Panc1 (cell line): ENCODE measurements at regions not wholly inside any gene's neighbourhood (a gene's known extent, or its start where the extent isn't known, plus 50 kb on each side); places are given as distances from the start of the nearest gene placed in this dataset.

Source experiments
- ATAC-seq: fragments of 200-7000 bp; cut with Tn5 transposase; 2 replicates; pipeline ENCODE4 v1.9.1; 2020; ENCODE audit warnings: mild to moderate bottlenecking, moderate library complexity
- BruUV-seq: library from RNA; stranded (reverse); fragments of 400-500 nt; replicated peaks from 2 replicates; lab custom pipeline; 2021; lab: Mats Ljungman, UMichigan
- CTCF ChIA-PET: fragments of 300-600 bp; sonication (Branson Sonifier 250); formaldehyde crosslinking; loops from one replicate; lab custom pipeline; 2022; ENCODE audit warnings: antibody characterized with exemption; lab: Charles Lee
- POLR2A ChIA-PET: fragments of 300-600 bp; sonication (Branson Sonifier 250); formaldehyde crosslinking; loops from one replicate; lab custom pipeline; 2022; ENCODE audit warnings: antibody characterized with exemption; lab: Charles Lee
- DNase-seq: peaks from one replicate; pipeline ENCODE4 v3.0.0-alpha.2; 2010; ENCODE audit warnings: low read depth, low spot score
- H3K27ac ChIP-seq: 2 replicates; pipeline ENCODE4 v1.5.1; 2011; ENCODE audit warnings: mild to moderate bottlenecking, low read length, inconsistent platforms
- H3K27me3 ChIP-seq: fragments of 200-500 bp; sonication (Bioruptor generic); 2 replicates; pipeline ENCODE4 v1.6.0; 2014; ENCODE audit warnings: low read length, inconsistent platforms; ENCODE audit not compliant: control insufficient read depth, insufficient read depth
- H3K36me3 ChIP-seq: fragments of 200-500 bp; sonication (Bioruptor generic); 2 replicates; pipeline ENCODE4 v1.5.1; 2014; ENCODE audit warnings: inconsistent platforms, mild to moderate bottlenecking, low read length, moderate library complexity; ENCODE audit not compliant: control insufficient read depth, insufficient read depth
- H3K4me1 ChIP-seq: 2 replicates; pipeline ENCODE4 v1.5.1; 2011; ENCODE audit warnings: inconsistent platforms, mild to moderate bottlenecking, low read length, moderate library complexity; ENCODE audit not compliant: control insufficient read depth, insufficient read depth
- H3K4me3 ChIP-seq, 2 experiments: 2 replicates each; pipeline ENCODE4 v1.5.1; 2011 to 2012; ENCODE audit warnings: low read depth in 2 of 2, low read length in 2 of 2, mild to moderate bottlenecking in 2 of 2, inconsistent platforms in 1 of 2, moderate library complexity in 1 of 2
- H3K9me3 ChIP-seq: fragments of 200-500 bp; sonication (Bioruptor generic); 2 replicates; pipeline ENCODE4 v1.5.1; 2014; ENCODE audit warnings: low read depth, mild to moderate bottlenecking, inconsistent platforms, low read length, moderate library complexity; ENCODE audit not compliant: control insufficient read depth, insufficient read depth
- POLR2AphosphoS5 ChIP-seq: IDR thresholded peaks from 2 replicates; pipeline ENCODE4 v1.6.1; 2012; ENCODE audit warnings: mild to moderate bottlenecking, low read depth, low read length, moderate library complexity
- SIN3A ChIP-seq: IDR thresholded peaks from 2 replicates; pipeline ENCODE4 v1.6.1; 2012; ENCODE audit warnings: low read depth, mild to moderate bottlenecking, low read length, moderate library complexity, borderline replicate concordance; ENCODE audit not compliant: insufficient read depth
- TCF7L2 ChIP-seq: IDR thresholded peaks from 2 replicates; pipeline ENCODE4 v1.6.1; 2011; ENCODE audit warnings: mild to moderate bottlenecking, low read depth, low read length, inconsistent platforms
- in situ Hi-C: cut with HindIII; loops from 2 replicates; pipeline ENCODE4 v1.10.0; 2016; ENCODE audit warnings: low sequenced_read_pairs, low pct_unique_long_range_greater_than_20kb
- intact Hi-C: fragments of 100-400 bp; cut with micrococcal nuclease; formaldehyde crosslinking; loops from one replicate; pipeline ENCODE4 v1.10.0; 2022; ENCODE audit not compliant: unreplicated experiment
- TF ChIP-seq, protein P1 (sequence below): fragments of 450-650 bp; IDR thresholded peaks from 2 replicates; pipeline ENCODE4 v1.5.1; 2017; ENCODE audit warnings: mild to moderate bottlenecking
- TF ChIP-seq, protein P2 (sequence below), 2 experiments: IDR thresholded peaks; 2 replicates each; pipeline ENCODE4 v1.6.1; 2011 to 2012; ENCODE audit warnings: low read depth in 2 of 2, control low read depth in 1 of 2, low read length in 1 of 2, mild to moderate bottlenecking in 1 of 2, moderate library complexity in 1 of 2; ENCODE audit not compliant: insufficient read depth in 1 of 2

DNA sequence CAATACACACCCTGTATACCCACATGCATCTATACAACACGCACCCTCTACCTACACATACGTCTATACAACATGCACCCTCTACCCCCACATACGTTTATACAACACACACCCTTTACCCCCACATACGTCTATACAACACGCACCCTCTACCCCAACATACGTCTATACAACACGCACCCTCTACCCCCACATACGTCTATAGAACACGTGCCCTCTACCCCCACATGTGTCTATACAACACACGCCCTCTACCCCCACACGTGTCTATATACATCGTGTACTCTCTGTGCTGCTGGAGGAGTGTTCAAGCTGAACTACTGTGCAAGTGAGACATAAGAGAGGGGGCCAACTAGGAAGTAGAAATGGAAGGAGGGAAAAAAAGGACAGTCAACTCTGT is 621.7 kb upstream of the HS6ST1 start:
- DNase-seq = no peak
- ChIA-PET CTCF (no interaction called here), POLR2A (no interaction called here)
- Histone ChIP-seq H3K4me3 (no peak overlapping the region), H3K9me3 (no peaks in the 10 kb centered on the region), H3K27ac (no peak overlapping the region), H3K27me3 (no peaks in the 10 kb centered on the region), H3K4me1 (no peaks in the 10 kb centered on the region), H3K36me3 (no peaks in the 10 kb centered on the region)
- in situ Hi-C loops (no loop called here), intact Hi-C loops (no loop called here)
- ATAC-seq = no peak
- no TSS peak for BruUV-seq
- TF ChIP-seq POLR2AphosphoS5 (no peak), SIN3A (no peak), TCF7L2 (no peak)
- TF ChIP-seq, protein P1, sequence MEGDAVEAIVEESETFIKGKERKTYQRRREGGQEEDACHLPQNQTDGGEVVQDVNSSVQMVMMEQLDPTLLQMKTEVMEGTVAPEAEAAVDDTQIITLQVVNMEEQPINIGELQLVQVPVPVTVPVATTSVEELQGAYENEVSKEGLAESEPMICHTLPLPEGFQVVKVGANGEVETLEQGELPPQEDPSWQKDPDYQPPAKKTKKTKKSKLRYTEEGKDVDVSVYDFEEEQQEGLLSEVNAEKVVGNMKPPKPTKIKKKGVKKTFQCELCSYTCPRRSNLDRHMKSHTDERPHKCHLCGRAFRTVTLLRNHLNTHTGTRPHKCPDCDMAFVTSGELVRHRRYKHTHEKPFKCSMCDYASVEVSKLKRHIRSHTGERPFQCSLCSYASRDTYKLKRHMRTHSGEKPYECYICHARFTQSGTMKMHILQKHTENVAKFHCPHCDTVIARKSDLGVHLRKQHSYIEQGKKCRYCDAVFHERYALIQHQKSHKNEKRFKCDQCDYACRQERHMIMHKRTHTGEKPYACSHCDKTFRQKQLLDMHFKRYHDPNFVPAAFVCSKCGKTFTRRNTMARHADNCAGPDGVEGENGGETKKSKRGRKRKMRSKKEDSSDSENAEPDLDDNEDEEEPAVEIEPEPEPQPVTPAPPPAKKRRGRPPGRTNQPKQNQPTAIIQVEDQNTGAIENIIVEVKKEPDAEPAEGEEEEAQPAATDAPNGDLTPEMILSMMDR = no peak
- TF ChIP-seq, protein P2, sequence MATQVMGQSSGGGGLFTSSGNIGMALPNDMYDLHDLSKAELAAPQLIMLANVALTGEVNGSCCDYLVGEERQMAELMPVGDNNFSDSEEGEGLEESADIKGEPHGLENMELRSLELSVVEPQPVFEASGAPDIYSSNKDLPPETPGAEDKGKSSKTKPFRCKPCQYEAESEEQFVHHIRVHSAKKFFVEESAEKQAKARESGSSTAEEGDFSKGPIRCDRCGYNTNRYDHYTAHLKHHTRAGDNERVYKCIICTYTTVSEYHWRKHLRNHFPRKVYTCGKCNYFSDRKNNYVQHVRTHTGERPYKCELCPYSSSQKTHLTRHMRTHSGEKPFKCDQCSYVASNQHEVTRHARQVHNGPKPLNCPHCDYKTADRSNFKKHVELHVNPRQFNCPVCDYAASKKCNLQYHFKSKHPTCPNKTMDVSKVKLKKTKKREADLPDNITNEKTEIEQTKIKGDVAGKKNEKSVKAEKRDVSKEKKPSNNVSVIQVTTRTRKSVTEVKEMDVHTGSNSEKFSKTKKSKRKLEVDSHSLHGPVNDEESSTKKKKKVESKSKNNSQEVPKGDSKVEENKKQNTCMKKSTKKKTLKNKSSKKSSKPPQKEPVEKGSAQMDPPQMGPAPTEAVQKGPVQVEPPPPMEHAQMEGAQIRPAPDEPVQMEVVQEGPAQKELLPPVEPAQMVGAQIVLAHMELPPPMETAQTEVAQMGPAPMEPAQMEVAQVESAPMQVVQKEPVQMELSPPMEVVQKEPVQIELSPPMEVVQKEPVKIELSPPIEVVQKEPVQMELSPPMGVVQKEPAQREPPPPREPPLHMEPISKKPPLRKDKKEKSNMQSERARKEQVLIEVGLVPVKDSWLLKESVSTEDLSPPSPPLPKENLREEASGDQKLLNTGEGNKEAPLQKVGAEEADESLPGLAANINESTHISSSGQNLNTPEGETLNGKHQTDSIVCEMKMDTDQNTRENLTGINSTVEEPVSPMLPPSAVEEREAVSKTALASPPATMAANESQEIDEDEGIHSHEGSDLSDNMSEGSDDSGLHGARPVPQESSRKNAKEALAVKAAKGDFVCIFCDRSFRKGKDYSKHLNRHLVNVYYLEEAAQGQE (IDR thresholded peaks at IDR 0.05; ENCODE audit: insufficient read depth in 1 of 2, low read depth in 2 of 2, low read length in 1 of 2) = no peak

DNA sequence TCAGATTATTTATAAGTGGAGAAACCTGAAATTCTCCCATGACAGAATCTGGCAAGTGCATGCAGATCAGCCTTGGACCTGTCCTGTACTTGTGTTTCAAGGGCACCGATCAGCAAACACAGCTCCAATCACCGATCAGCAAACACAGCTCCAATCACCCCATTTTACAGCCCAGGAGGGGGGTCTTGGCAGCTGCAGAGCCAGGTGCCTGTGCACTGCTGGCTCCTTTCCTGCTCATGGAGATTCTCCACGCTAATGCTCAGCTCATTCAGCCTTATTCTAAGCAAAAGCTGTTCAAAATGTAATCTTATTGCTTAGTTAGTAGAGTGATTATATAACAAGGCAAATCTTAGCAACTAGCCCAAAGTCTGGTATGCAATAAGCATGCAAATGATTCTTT is 623.1 kb upstream of the HS6ST1 start:
- Histone ChIP-seq H3K36me3 (no peaks in the 10 kb centered on the region), H3K4me1 (no peaks in the 10 kb centered on the region), H3K4me3 (no peak overlapping the region), H3K27me3 (no peaks in the 10 kb centered on the region), H3K9me3 (no peaks in the 10 kb centered on the region), H3K27ac (no peak overlapping the region)
- intact Hi-C loops = no loop called here
- no TSS peak for BruUV-seq
- ATAC-seq = no peak
- ChIA-PET POLR2A (no interaction called here), CTCF (no interaction called here)
- in situ Hi-C loops = no loop called here
- TF ChIP-seq, protein P1 = no peak
- TF ChIP-seq, protein P2 (IDR thresholded peaks at IDR 0.05; ENCODE audit: insufficient read depth in 1 of 2, low read depth in 2 of 2, low read length in 1 of 2) = no peak
- TF ChIP-seq TCF7L2 = no peak
- no peak for TF ChIP-seq POLR2AphosphoS5
- TF ChIP-seq SIN3A = no peak
- DNase-seq = no peak
